Left hindlimb (tissue), 1 donor: ENCODE measurements at regions not wholly inside any gene's neighbourhood (a gene's known extent, or its start where the extent isn't known, plus 50 kb on each side); places are given as distances from the start of the nearest gene placed in this dataset.

Experiments
- DNase-seq: peaks from one replicate; pipeline ENCODE4 v3.0.0-alpha.2; 2018

GRCh38 chr12:34292736-34293625, 270.7 kb downstream of the ALG10 start:
- no peak for DNase-seq

- DNase-seq, result no peak
Observed at GRCh38 chr12:34294137-34294536, 271.8 kb downstream of the ALG10 start.

GRCh38 chr12:34294671-34295365, 272.5 kb downstream of the ALG10 start:
- no peak for DNase-seq

GRCh38 chr12:34295366-34296142, 273.3 kb downstream of the ALG10 start:
- no peak for DNase-seq

- no peak for DNase-seq
Observed at GRCh38 chr12:34296143-34297041, 274.1 kb downstream of the ALG10 start.

- DNase-seq, result no peak
Observed at GRCh38 chr12:34297126-34297789, 275.0 kb downstream of the ALG10 start.

- DNase-seq, result no peak
Observed at GRCh38 chr12:34297790-34298164, 275.5 kb downstream of the ALG10 start.

- DNase-seq, result no peak
Observed at GRCh38 chr12:34298176-34298970, 276.1 kb downstream of the ALG10 start.

GRCh38 chr12:34298971-34299801, 276.9 kb downstream of the ALG10 start:
- no peak for DNase-seq

GRCh38 chr12:34299802-34300193, 277.5 kb downstream of the ALG10 start:
- no peak for DNase-seq

- DNase-seq, result no peak
Observed at GRCh38 chr12:34300376-34301250, 278.3 kb downstream of the ALG10 start.

- DNase-seq, result peak; percentile 1
Observed at GRCh38 chr12:34301251-34302130, 279.2 kb downstream of the ALG10 start.

- DNase-seq, result peak; percentile 6
Observed at GRCh38 chr12:34302131-34302885, 280.0 kb downstream of the ALG10 start.

- peak; percentile 9 for DNase-seq
Observed at GRCh38 chr12:34303091-34303870, 281.0 kb downstream of the ALG10 start.

GRCh38 chr12:34304001-34304400, 281.7 kb downstream of the ALG10 start:
- DNase-seq, result peak; percentile 3

GRCh38 chr12:34304546-34304945, 282.2 kb downstream of the ALG10 start:
- no peak for DNase-seq
